HK-2 (cell line): ENCODE measurements at regions not wholly inside any gene's neighbourhood (a gene's known extent, or its start where the extent isn't known, plus 50 kb on each side); places are given as distances from the start of the nearest gene placed in this dataset.
"Not testable (repeated sequence)": the region's sequence is repeated elsewhere in the genome, so short reads cannot be mapped to it uniquely, and the experiment has no call there.

Experiments used
- DNase-seq: peaks from one replicate; pipeline ENCODE4 v3.0.0-alpha.2; 2018; ENCODE audit not compliant: unreplicated experiment

DNA sequence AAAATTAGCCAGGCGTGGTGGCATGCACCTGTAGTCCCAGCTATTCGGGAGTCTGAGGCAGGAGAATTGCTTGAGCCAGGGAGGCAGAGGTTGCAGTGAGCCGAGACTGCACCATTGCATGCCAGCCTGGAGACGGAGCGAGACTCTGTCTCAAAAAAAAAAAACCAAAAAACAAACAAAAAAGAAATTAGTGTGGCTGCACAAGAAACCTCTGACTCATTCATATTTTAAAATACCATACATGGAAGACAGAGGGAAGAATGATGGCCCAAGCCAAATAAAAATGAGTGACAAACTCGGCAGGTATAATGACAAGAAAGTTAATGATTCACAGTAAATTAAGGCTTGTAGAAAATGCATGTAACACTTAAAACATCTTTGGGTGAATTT is 875.8 kb downstream of the EPHA4 start:
- DNase-seq: no peak

GRCh38 chr2:220697011-220697410 is 875.1 kb downstream of the EPHA4 start:
- DNase-seq: no peak

DNA sequence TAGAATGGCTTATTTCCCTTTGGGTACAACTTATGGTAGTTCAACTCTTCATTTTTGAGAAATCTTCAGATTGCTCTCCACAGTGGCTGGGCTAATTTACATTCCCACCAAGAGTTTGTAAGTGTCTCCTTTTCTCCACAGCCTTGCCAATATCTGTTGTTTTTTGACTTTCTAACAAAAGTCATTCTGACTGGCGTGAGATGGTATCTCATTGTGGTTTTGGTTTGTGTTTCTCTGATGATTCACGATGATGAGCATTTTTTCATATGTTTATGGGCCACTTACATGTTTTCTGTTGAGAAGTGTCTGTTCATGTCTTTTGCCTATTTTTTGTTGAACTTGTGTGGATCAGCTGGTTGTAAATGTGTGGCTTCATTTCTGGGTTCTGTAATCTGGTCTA is 871.0 kb downstream of the EPHA4 start:
- no peak for DNase-seq

GRCh38 chr2:220703279-220703678 is 868.8 kb downstream of the EPHA4 start:
- DNase-seq: peak; percentile 3

GRCh38 chr2:220704081-220704480 is 868.0 kb downstream of the EPHA4 start:
- no peak for DNase-seq

DNA sequence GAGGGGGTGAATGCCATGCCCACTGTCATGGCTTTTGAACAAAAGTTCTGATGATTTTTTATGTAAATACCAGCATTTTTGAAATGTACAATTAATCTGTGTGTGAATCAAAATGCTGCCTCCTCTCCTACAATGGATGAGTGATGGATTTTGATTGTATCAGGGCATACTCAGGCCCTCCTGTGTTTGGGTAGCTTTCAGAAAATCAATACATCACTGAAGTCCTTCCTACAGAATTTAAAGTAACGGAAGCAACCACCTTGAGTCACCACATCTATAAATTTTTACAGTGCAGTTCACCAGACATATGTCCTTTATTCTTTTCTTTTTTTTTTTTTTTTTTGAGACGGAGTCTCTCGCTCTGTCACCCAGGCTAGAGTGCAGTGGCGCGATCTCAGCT is 867.3 kb downstream of the EPHA4 start:
- no peak for DNase-seq

DNA sequence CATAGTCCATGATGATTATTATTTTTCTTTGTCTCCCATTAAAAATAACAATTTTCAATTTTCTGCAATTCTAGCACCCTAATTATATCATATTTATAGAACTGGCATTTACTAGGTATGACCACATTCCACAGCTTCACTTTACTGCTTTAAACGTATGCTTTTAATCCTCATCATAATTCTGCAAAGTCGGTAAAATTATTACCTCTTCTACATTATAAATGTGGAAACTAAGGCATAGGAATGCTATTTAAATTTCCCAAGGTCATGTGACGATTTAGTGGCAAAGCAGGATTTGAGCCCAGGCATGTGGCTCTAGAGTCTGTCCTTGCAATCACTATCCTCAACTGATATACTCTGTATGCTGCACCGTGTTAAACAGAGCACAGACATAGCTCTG is 866.4 kb downstream of the EPHA4 start:
- DNase-seq: no peak

GRCh38 chr2:220707261-220707660 is 864.8 kb downstream of the EPHA4 start:
- DNase-seq: no peak

GRCh38 chr2:220708366-220708765 is 863.7 kb downstream of the EPHA4 start:
- DNase-seq: no peak

GRCh38 chr2:220717283-220717682 is 854.8 kb downstream of the EPHA4 start:
- DNase-seq: no peak

DNA sequence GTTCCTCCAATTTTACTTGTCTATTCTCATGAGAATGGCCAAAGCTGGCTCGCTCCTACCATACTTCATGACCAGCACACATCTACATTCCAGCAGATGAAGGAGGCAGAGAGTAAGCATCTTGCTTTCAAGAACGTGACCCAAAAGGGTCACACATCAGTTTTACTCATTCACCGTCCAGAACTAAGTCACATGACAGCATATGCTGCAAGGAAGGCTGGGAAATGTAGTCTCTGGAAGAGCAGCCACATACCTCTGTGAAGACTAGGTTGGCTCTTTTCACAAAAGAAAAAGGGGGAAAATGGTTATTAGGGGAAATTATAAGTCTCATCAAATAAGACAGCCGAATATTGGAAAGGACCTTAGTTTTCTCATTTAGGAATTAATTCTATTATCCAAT is 835.3 kb downstream of the EPHA4 start:
- no peak for DNase-seq

GRCh38 chr2:220743203-220743602 is 828.9 kb downstream of the EPHA4 start:
- DNase-seq: no peak

DNA sequence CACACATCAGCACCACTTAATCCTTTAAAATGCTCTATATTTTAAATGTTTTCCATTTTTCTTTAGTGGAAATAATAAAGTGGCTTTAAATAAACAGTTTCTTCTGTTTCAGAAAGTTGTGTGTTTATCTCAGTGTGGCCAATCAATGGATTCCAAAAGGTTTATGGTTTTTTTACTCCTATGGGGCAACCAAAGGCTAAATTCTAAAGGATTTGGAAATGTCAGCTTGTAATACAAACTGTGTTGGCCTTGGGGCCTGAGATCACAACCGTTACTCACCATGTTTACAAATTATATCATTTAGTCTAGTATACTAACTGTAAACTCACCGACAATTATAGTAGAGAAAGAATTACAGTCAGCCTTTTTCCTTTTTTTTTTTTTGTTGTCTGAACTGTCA is 827.2 kb downstream of the EPHA4 start:
- DNase-seq: no peak

GRCh38 chr2:220745682-220746081 is 826.4 kb downstream of the EPHA4 start:
- DNase-seq: no peak

DNA sequence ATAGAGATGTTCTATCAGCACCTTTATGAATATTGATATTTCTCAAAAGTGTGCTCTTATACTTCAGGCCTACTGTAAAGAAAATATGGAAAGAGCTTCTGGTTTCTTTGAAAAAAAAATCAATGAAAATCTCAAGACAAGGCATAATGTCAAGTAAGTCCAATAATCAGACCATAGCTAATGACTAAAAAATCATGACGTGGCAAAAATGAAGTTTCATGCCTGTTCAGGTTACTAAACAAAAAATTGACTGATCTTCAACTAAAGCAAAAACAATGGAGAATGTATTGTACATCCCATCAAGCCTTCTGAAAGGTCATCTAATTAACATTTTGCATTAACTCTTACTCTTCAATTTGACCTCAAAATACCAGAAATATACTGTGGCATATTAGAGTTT is 824.4 kb downstream of the EPHA4 start:
- DNase-seq: no peak

GRCh38 chr2:220748875-220749479 is 823.1 kb downstream of the EPHA4 start:
- no peak for DNase-seq

DNA sequence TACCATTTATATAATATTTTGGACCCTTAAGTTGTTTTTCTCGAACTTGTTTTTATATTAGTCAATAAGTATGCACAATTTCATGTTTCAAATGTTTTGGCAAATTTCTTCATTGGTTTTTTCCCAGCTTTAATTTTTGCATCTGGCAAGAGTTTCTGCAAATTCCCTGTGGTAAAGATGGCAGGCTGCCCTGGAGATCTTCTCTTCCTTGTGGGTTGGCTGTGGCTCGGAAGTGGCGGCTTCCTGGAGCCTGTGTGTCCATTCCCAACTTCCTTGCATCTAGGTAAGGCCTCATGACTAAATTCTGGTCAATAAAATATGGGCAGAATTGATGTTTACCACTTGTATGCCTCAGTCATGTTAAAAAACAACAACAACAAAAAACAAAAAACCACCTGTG is 818.6 kb downstream of the EPHA4 start:
- no peak for DNase-seq

GRCh38 chr2:220756653-220757052 is 815.5 kb downstream of the EPHA4 start:
- no peak for DNase-seq

- not testable (repeated sequence) for DNase-seq
These were observed 813.7 kb downstream of the EPHA4 start for GRCh38 chr2:220758376-220758775.

- no peak for DNase-seq
These were observed 807.9 kb downstream of the EPHA4 start for GRCh38 chr2:220764171-220764570.

- DNase-seq: no peak
These were observed 804.4 kb downstream of the EPHA4 start for GRCh38 chr2:220767591-220768255.

DNA sequence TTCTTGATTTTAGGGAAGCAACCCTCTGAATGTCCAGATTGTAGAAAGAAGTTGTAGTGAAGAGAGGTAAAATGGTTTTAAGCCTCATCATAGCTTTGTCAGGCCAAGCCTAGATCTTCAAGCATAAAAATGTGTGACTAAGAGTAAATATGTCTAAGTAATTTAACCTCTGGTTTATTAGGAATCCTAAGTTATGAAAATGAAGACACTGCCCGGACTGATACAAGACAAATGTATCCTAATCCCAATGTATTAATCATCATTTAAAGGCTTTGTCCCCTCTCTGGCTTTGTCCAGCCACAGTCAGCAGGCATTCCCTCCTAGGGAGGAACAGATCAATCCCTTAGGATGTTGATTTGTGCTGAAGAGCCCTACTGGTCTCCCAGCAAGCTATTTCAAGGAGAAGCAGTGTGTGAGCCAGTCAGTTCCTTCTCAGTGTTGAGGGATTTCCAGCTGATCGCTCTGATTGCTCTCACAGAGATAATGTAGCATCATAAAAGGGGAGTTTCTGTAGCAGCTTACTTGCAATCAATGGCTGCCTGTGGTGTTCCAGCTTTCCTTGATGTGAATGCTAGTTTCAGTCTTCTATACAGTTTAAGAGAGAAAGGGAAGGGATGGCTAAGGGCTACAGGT is 796.1 kb downstream of the EPHA4 start:
- DNase-seq: no peak

- not testable (repeated sequence) for DNase-seq
These were observed 793.0 kb downstream of the EPHA4 start for GRCh38 chr2:220779076-220779475.
